SK-N-MC (cell line): ENCODE measurements at regions not wholly inside any gene's neighbourhood (a gene's known extent, or its start where the extent isn't known, plus 50 kb on each side); places are given as distances from the start of the nearest gene placed in this dataset.

Experiments
- DNase-seq: peaks from one replicate; pipeline ENCODE4 v3.0.0-alpha.2; 2011; ENCODE audit warnings: low read depth, low spot score
- H3K27ac ChIP-seq: fragments of 200-600 bp; sonication (generic); 2 replicates; pipeline ENCODE4 v1.5.1; 2016; ENCODE audit warnings: mixed run types
- H3K36me3 ChIP-seq: fragments of 200-600 bp; sonication (generic); 2 replicates; pipeline ENCODE4 v1.6.1; 2017; ENCODE audit warnings: antibody characterized with exemption, low read length, mixed read lengths; ENCODE audit not compliant: insufficient read depth
- H3K4me3 ChIP-seq: fragments of 200-600 bp; sonication (generic); 2 replicates; pipeline ENCODE4 v1.5.1; 2016
- H3K9ac ChIP-seq: fragments of 200-600 bp; sonication (generic); 2 replicates; pipeline ENCODE4 v1.8.0; 2017; ENCODE audit warnings: mixed run types, mixed read lengths; ENCODE audit not compliant: insufficient read length
- H3K9me3 ChIP-seq: fragments of 200-600 bp; sonication (generic); 2 replicates; pipeline ENCODE4 v1.6.1; 2017; ENCODE audit warnings: low read depth, mild to moderate bottlenecking, antibody characterized with exemption, low read length, moderate library complexity, mixed read lengths
- EZH2 ChIP-seq: fragments of 200-600 bp; sonication (generic); IDR thresholded peaks from one replicate; pipeline ENCODE4 v1.6.1; 2017; ENCODE audit warnings: antibody characterized with exemption
- FOXP2 ChIP-seq: optimal IDR thresholded peaks from 2 replicates; pipeline ENCODE3; 2011; ENCODE audit warnings: mild to moderate bottlenecking, moderate library complexity; ENCODE audit not compliant: insufficient read depth; ENCODE audit errors: extremely low read length, control extremely low read depth
- POLR2AphosphoS5 ChIP-seq: IDR thresholded peaks from 2 replicates; pipeline ENCODE4 v1.6.1; 2012; ENCODE audit warnings: mild to moderate bottlenecking, low read depth, low read length, borderline replicate concordance

GRCh38 chr1:112079446-112079845 is 90.0 kb upstream of the KCND3 start:
- H3K9me3 ChIP-seq = no peaks in the 10 kb centered on the region
- no peak overlapping the region for H3K27ac ChIP-seq
- TF ChIP-seq EZH2 = no peak
- no peak for DNase-seq
- no peak overlapping the region for H3K4me3 ChIP-seq
- H3K36me3 ChIP-seq = no peaks in the 10 kb centered on the region
- no peak overlapping the region for H3K9ac ChIP-seq

GRCh38 chr1:112083487-112083886 is 94.0 kb upstream of the KCND3 start:
- TF ChIP-seq POLR2AphosphoS5 (no peak), FOXP2 (no peak), EZH2 (no peak)
- H3K4me3 ChIP-seq = no peak overlapping the region
- H3K9me3 ChIP-seq = no peaks in the 10 kb centered on the region
- no peak for DNase-seq
- no peaks in the 10 kb centered on the region for H3K36me3 ChIP-seq
- H3K27ac ChIP-seq = no peak overlapping the region
- H3K9ac ChIP-seq = no peak overlapping the region

- no peaks in the 10 kb centered on the region for H3K36me3 ChIP-seq
- no peak overlapping the region for H3K4me3 ChIP-seq
- no peak overlapping the region for H3K27ac ChIP-seq
- no peak overlapping the region for H3K9ac ChIP-seq
- DNase-seq = no peak
- TF ChIP-seq FOXP2 (no peak), POLR2AphosphoS5 (no peak), EZH2 (no peak)
- H3K9me3 ChIP-seq = no peaks in the 10 kb centered on the region
These were observed 103.3 kb upstream of the KCND3 start for GRCh38 chr1:112092656-112093371.

- H3K9me3 ChIP-seq = no peaks in the 10 kb centered on the region
- no peaks in the 10 kb centered on the region for H3K36me3 ChIP-seq
- no peak overlapping the region for H3K9ac ChIP-seq
- no peak for DNase-seq
- H3K27ac ChIP-seq = no peak overlapping the region
- H3K4me3 ChIP-seq = no peak overlapping the region
- no peak for TF ChIP-seq EZH2
- no peak for TF ChIP-seq FOXP2
- TF ChIP-seq POLR2AphosphoS5 = no peak
These were observed 103.9 kb upstream of the KCND3 start for GRCh38 chr1:112093372-112093694.

- no peak for DNase-seq
- no peak overlapping the region for H3K27ac ChIP-seq
- no peaks in the 10 kb centered on the region for H3K9me3 ChIP-seq
- no peaks in the 10 kb centered on the region for H3K36me3 ChIP-seq
- TF ChIP-seq FOXP2 (no peak), EZH2 (no peak), POLR2AphosphoS5 (no peak)
- H3K9ac ChIP-seq = no peak overlapping the region
- no peak overlapping the region for H3K4me3 ChIP-seq
These were observed 110.5 kb upstream of the KCND3 start for GRCh38 chr1:112099979-112100378.

GRCh38 chr1:112105557-112105956 is 116.1 kb upstream of the KCND3 start:
- H3K9ac ChIP-seq = no peak overlapping the region

GRCh38 chr1:112110031-112110430 is 120.6 kb upstream of the KCND3 start:
- no peaks in the 10 kb centered on the region for H3K9me3 ChIP-seq
- H3K4me3 ChIP-seq = no peak overlapping the region
- TF ChIP-seq FOXP2 (no peak), EZH2 (no peak), POLR2AphosphoS5 (no peak)
- no peak for DNase-seq
- H3K36me3 ChIP-seq = no peaks in the 10 kb centered on the region
- no peak overlapping the region for H3K27ac ChIP-seq
- H3K9ac ChIP-seq = no peak overlapping the region

More at GRCh38 chr1:112105557-112105956, 116.1 kb upstream of the KCND3 start:
- TF ChIP-seq POLR2AphosphoS5 = no peak
- TF ChIP-seq FOXP2 = no peak
- no peak for TF ChIP-seq EZH2
- H3K36me3 ChIP-seq = no peaks in the 10 kb centered on the region
- H3K9me3 ChIP-seq = no peaks in the 10 kb centered on the region
- no peak for DNase-seq
- H3K27ac ChIP-seq = no peak overlapping the region
- no peak overlapping the region for H3K4me3 ChIP-seq

- no peaks in the 10 kb centered on the region for H3K9me3 ChIP-seq
- TF ChIP-seq EZH2 = no peak
- TF ChIP-seq POLR2AphosphoS5 = no peak
- TF ChIP-seq FOXP2 = no peak
- no peak overlapping the region for H3K27ac ChIP-seq
These were observed 122.3 kb upstream of the KCND3 start for GRCh38 chr1:112111734-112112133.

GRCh38 chr1:112114540-112114939 is 125.1 kb upstream of the KCND3 start:
- no peaks in the 10 kb centered on the region for H3K9me3 ChIP-seq
- H3K4me3 ChIP-seq = no peak overlapping the region
- H3K36me3 ChIP-seq = no peaks in the 10 kb centered on the region
- DNase-seq = no peak
- no peak overlapping the region for H3K9ac ChIP-seq
- TF ChIP-seq POLR2AphosphoS5 (no peak), EZH2 (no peak), FOXP2 (no peak)
- no peak overlapping the region for H3K27ac ChIP-seq

More at GRCh38 chr1:112111734-112112133, 122.3 kb upstream of the KCND3 start:
- DNase-seq = no peak
- no peak overlapping the region for H3K9ac ChIP-seq
- no peak overlapping the region for H3K4me3 ChIP-seq
- no peaks in the 10 kb centered on the region for H3K36me3 ChIP-seq
